ENCODE measurements at regions not wholly inside any gene's neighbourhood (a gene's known extent, or its start where the extent isn't known, plus 50 kb on each side); places are given as distances from the start of the nearest gene placed in this dataset.

DNA sequence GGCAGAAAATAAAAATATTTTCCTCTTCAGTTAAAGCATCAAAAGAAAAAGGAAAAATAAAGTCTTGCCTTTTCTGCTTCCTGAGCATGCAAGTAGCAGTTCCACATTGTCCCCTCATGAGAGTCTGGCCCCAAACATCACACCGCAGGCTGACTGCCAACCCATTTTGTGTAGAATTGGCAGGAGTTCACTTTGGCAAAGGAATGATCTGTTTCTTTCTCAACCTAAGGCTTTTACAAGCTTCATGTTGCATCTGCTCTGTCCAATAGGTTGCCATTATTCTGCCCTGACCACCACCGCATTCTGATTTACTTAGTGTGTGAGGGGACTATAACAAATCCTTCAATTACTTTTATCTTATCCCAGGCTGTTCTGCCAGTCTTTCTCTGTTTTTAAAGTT lies 249.5 kb downstream of the ISL1 start:
- Histone ChIP-seq H3K4ac (ENCODE audit: low read depth, low read length) (no peak overlapping the region), H3K9me1 (ENCODE audit: insufficient read depth, low read length) (no peaks in the 10 kb centered on the region), H2AFZ (replicated peaks; ENCODE audit: low read length, poor library complexity) (no peak overlapping the region), H3K36me3 (ENCODE audit: control insufficient read depth, insufficient read depth, low read length) (no peaks in the 10 kb centered on the region), H2AK9ac (replicated peaks; ENCODE audit: low read depth, low read length, poor library complexity) (no peak overlapping the region), H4K20me1 (ENCODE audit: insufficient read depth, low read length) (no peaks in the 10 kb centered on the region), H3K79me1 (ENCODE audit: low read depth in 1 of 2, low read length in 2 of 2) (no peaks in the 10 kb centered on the region), H4K5ac (ENCODE audit: low read depth, low read length) (no peak overlapping the region), H3K23ac (ENCODE audit: low read depth, low read length) (no peak overlapping the region), H3K27ac (ENCODE audit: insufficient read depth, low read length) (no peak overlapping the region), H3K56ac (ENCODE audit: extremely low read depth, insufficient read depth, low read length) (no peak overlapping the region), H3K27me3 (ENCODE audit: control insufficient read depth, insufficient read depth, low read length) (no peaks in the 10 kb centered on the region), H3K14ac (replicated peaks; ENCODE audit: low read depth, low read length) (no peak overlapping the region), H3K4me1 (ENCODE audit: control insufficient read depth, insufficient read depth, low read length) (no peaks in the 10 kb centered on the region), H2BK20ac (ENCODE audit: low read depth, low read length) (no peak overlapping the region), H4K8ac (ENCODE audit: low read depth in 2 of 2, low read length in 2 of 2) (no peak overlapping the region), H2BK15ac (ENCODE audit: low read depth, low read length) (no peak overlapping the region), H2BK5ac (ENCODE audit: low read depth, low read length, poor library complexity, severe bottlenecking) (no peak overlapping the region), H2AK5ac (ENCODE audit: low read depth, low read length) (no peak overlapping the region), H3K4me2 (ENCODE audit: low read depth, low read length) (no peak overlapping the region), H3K4me3 (ENCODE audit: insufficient read depth, low read depth, low read length) (no peak overlapping the region), H3K9ac (ENCODE audit: low read depth, low read length) (no peak overlapping the region), H3K18ac (ENCODE audit: low read depth, low read length) (no peak overlapping the region), H2BK120ac (ENCODE audit: low read depth, low read length) (no peak overlapping the region), H3K9me3 (ENCODE audit: control insufficient read depth, insufficient read depth, low read length) (no peaks in the 10 kb centered on the region), H4K91ac (ENCODE audit: insufficient read depth, low read depth, low read length) (no peak overlapping the region)
- in situ Hi-C loops (cut with MboI; ENCODE audit: low sequenced_read_pairs): no loop called here
- TF ChIP-seq, protein P1, sequence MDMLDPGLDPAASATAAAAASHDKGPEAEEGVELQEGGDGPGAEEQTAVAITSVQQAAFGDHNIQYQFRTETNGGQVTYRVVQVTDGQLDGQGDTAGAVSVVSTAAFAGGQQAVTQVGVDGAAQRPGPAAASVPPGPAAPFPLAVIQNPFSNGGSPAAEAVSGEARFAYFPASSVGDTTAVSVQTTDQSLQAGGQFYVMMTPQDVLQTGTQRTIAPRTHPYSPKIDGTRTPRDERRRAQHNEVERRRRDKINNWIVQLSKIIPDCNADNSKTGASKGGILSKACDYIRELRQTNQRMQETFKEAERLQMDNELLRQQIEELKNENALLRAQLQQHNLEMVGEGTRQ (IDR thresholded peaks at IDR 0.05; ENCODE audit: low read depth, low read length): no peak
- TF ChIP-seq, protein P2, sequence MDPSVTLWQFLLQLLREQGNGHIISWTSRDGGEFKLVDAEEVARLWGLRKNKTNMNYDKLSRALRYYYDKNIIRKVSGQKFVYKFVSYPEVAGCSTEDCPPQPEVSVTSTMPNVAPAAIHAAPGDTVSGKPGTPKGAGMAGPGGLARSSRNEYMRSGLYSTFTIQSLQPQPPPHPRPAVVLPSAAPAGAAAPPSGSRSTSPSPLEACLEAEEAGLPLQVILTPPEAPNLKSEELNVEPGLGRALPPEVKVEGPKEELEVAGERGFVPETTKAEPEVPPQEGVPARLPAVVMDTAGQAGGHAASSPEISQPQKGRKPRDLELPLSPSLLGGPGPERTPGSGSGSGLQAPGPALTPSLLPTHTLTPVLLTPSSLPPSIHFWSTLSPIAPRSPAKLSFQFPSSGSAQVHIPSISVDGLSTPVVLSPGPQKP (IDR thresholded peaks at IDR 0.05; ENCODE audit: borderline replicate concordance, low read depth, low read length): no peak
- TF ChIP-seq BHLHE40 (IDR thresholded peaks at IDR 0.05; ENCODE audit: low read depth, low read length) (no peak), CEBPB (IDR thresholded peaks at IDR 0.05; ENCODE audit: low read depth, low read length) (no peak), RFX5 (IDR thresholded peaks at IDR 0.05; ENCODE audit: low read depth, low read length) (no peak), FOS (IDR thresholded peaks at IDR 0.05; ENCODE audit: low read depth, low read length) (no peak), RAD21 (IDR thresholded peaks at IDR 0.05; ENCODE audit: low read length) (no peak), SMC3 (IDR thresholded peaks at IDR 0.05; ENCODE audit: low read depth, low read length) (no peak), CHD1 (IDR thresholded peaks at IDR 0.05; ENCODE audit: low read depth, low read length) (no peak), MAZ (IDR thresholded peaks at IDR 0.05; ENCODE audit: borderline replicate concordance, low read depth, low read length) (no peak), RCOR1 (IDR thresholded peaks at IDR 0.05; ENCODE audit: insufficient replicate concordance, low read length) (no peak)
- TF ChIP-seq, protein P3, sequence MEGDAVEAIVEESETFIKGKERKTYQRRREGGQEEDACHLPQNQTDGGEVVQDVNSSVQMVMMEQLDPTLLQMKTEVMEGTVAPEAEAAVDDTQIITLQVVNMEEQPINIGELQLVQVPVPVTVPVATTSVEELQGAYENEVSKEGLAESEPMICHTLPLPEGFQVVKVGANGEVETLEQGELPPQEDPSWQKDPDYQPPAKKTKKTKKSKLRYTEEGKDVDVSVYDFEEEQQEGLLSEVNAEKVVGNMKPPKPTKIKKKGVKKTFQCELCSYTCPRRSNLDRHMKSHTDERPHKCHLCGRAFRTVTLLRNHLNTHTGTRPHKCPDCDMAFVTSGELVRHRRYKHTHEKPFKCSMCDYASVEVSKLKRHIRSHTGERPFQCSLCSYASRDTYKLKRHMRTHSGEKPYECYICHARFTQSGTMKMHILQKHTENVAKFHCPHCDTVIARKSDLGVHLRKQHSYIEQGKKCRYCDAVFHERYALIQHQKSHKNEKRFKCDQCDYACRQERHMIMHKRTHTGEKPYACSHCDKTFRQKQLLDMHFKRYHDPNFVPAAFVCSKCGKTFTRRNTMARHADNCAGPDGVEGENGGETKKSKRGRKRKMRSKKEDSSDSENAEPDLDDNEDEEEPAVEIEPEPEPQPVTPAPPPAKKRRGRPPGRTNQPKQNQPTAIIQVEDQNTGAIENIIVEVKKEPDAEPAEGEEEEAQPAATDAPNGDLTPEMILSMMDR (conservative IDR thresholded peaks at IDR 0.05; ENCODE audit: low read depth, low read length): no peak
- dilution Hi-C loops (cut with HindIII; ENCODE audit: low sequenced_read_pairs, unreplicated experiment): no loop called here
- ATAC-seq (ENCODE audit: low read depth) (no peak), DNase-seq (no peak)
- BruUV-seq (replicated peaks): no TSS peak
- ChIA-PET CTCF (no interaction called here), POLR2A (ENCODE audit: unreplicated experiment) (no interaction called here)
- intact Hi-C loops (cut with micrococcal nuclease): no loop called here
- WGBS, 2 experiments (ENCODE audit: extremely low coverage in 2 of 2, insufficient read length in 1 of 2): no CpG with 5 or more reads among the region's 2 CpGs
